OCI-LY7 (cell line): ENCODE measurements at regions not wholly inside any gene's neighbourhood (a gene's known extent, or its start where the extent isn't known, plus 50 kb on each side); places are given as distances from the start of the nearest gene placed in this dataset.
A peak's percentile ranks its signal among the peaks of the same experiment; 100 is the strongest.

ENCODE experiments used
- BruUV-seq: library from RNA; stranded (reverse); fragments of 400-500 nt; replicated peaks from 2 replicates; lab custom pipeline; 2021; lab: Mats Ljungman, UMichigan
- CTCF ChIA-PET: fragments of 300-600 bp; sonication (Branson Sonifier 250); formaldehyde crosslinking; loops from one replicate; lab custom pipeline; 2022; ENCODE audit warnings: antibody characterized with exemption; ENCODE audit not compliant: unreplicated experiment; lab: Charles Lee
- POLR2A ChIA-PET: fragments of 300-600 bp; sonication (Branson Sonifier 250); formaldehyde crosslinking; loops from one replicate; lab custom pipeline; 2022; ENCODE audit warnings: antibody characterized with exemption; lab: Charles Lee
- DNase-seq: peaks from one replicate; pipeline ENCODE4 v3.0.0-alpha.2; 2015; ENCODE audit warnings: low spot score
- H2AFZ ChIP-seq: fragments of 200-600 bp; sonication (generic), shearing (Covaris generic); 2 replicates; pipeline ENCODE4 v1.6.1; 2014; ENCODE audit warnings: mild to moderate bottlenecking, antibody characterized with exemption, low read length, moderate library complexity
- H3K27ac ChIP-seq: fragments of 200-600 bp; sonication (generic); 2 replicates; pipeline ENCODE4 v1.5.1; 2014; ENCODE audit warnings: mixed run types, low read depth, mild to moderate bottlenecking, moderate library complexity, low read length, inconsistent platforms; ENCODE audit not compliant: poor library complexity, severe bottlenecking
- H3K36me3 ChIP-seq: fragments of 200-600 bp; sonication (generic); 2 replicates; pipeline ENCODE4 v1.6.1; 2014; ENCODE audit warnings: mild to moderate bottlenecking, antibody characterized with exemption, low read length, moderate library complexity, mixed read lengths; ENCODE audit not compliant: insufficient read depth
- H3K4me1 ChIP-seq: fragments of 200-600 bp; sonication (generic); 2 replicates; pipeline ENCODE4 v1.5.1; 2014; ENCODE audit warnings: mild to moderate bottlenecking, low read length; ENCODE audit not compliant: insufficient read depth, poor library complexity, severe bottlenecking
- H3K4me2 ChIP-seq: fragments of 200-600 bp; sonication (generic); 2 replicates; pipeline ENCODE4 v1.6.1; 2014; ENCODE audit warnings: mild to moderate bottlenecking, low read length
- H3K4me3 ChIP-seq: fragments of 200-600 bp; sonication (generic); 2 replicates; pipeline ENCODE4 v1.5.1; 2014; ENCODE audit warnings: mild to moderate bottlenecking, low read depth, low read length; ENCODE audit not compliant: poor library complexity, severe bottlenecking
- H3K79me2 ChIP-seq: fragments of 200-600 bp; sonication (generic); 2 replicates; pipeline ENCODE4 v1.6.1; 2016; ENCODE audit warnings: low read depth, mild to moderate bottlenecking, low read length, moderate library complexity, mixed read lengths; ENCODE audit not compliant: insufficient read depth
- H3K9me2 ChIP-seq: fragments of 200-600 bp; sonication (generic); 2 replicates; pipeline ENCODE4 v1.6.1; 2016; ENCODE audit warnings: mild to moderate bottlenecking, low read length, mixed read lengths; ENCODE audit not compliant: insufficient read depth
- H3K9me3 ChIP-seq: fragments of 200-600 bp; sonication (generic); 2 replicates; pipeline ENCODE4 v1.6.1; 2014; ENCODE audit warnings: mild to moderate bottlenecking, mixed run types, low read length, mixed read lengths
- H4K20me1 ChIP-seq: fragments of 200-600 bp; sonication (generic); 2 replicates; pipeline ENCODE4 v1.6.1; 2014; ENCODE audit warnings: mild to moderate bottlenecking, antibody characterized with exemption, low read length, moderate library complexity, mixed read lengths; ENCODE audit not compliant: insufficient read depth
- CTCF ChIP-seq: fragments of 200-600 bp; sonication (generic); conservative IDR thresholded peaks from 2 replicates; pipeline ENCODE4 v1.5.1; 2014; ENCODE audit warnings: mild to moderate bottlenecking, antibody characterized with exemption, low read length, moderate library complexity, mixed read lengths
- EZH2phosphoT487 ChIP-seq: fragments of 200-600 bp; sonication (generic); IDR thresholded peaks from 2 replicates; pipeline ENCODE4 v1.6.1; 2018; ENCODE audit warnings: low read depth, borderline replicate concordance, mild to moderate bottlenecking, mixed run types, antibody characterized with exemption, low read length, moderate library complexity, mixed read lengths
- intact Hi-C: fragments of 100-400 bp; cut with micrococcal nuclease; formaldehyde crosslinking; loops from one replicate; pipeline ENCODE4 v1.10.0; 2022; ENCODE audit not compliant: unreplicated experiment

- CTCF ChIA-PET, result no interaction called here
- intact Hi-C loops, result loop anchor here (10.0 kb wide), 1 partner anchor 189 kb away; no protein-coding TSS in a partner anchor
These were observed 71.7 kb downstream of the TMCO5A start for GRCh38 chr15:38005953-38006808.

GRCh38 chr15:38010395-38010794 is 76.0 kb downstream of the TMCO5A start:
- CTCF ChIA-PET, result no interaction called here
- Histone ChIP-seq H3K9me3 (no peaks in the 10 kb centered on the region), H3K36me3 (no peaks in the 10 kb centered on the region), H3K4me3 (no peak overlapping the region), H3K27ac (no peak overlapping the region), H4K20me1 (no peaks in the 10 kb centered on the region), H3K79me2 (no peaks in the 10 kb centered on the region), H2AFZ (no peak overlapping the region), H3K9me2 (no peaks in the 10 kb centered on the region), H3K4me1 (no peaks in the 10 kb centered on the region), H3K4me2 (no peak overlapping the region)
- POLR2A ChIA-PET, result no interaction called here
- BruUV-seq, result no TSS peak
- DNase-seq, result no peak
- intact Hi-C loops, result no loop called here
- TF ChIP-seq EZH2phosphoT487 (no peak), CTCF (no peak)

More at GRCh38 chr15:38005953-38006808, 71.7 kb downstream of the TMCO5A start:
- Histone ChIP-seq H3K36me3 (no peaks in the 10 kb centered on the region), H3K4me2 (no peak overlapping the region), H3K9me2 (no peaks in the 10 kb centered on the region), H4K20me1 (no peaks in the 10 kb centered on the region), H3K4me1 (no peaks in the 10 kb centered on the region), H2AFZ (peak overlapping the region; percentile 49), H3K27ac (no peak overlapping the region), H3K4me3 (no peak overlapping the region), H3K9me3 (0 out of 2 replicates have a peak, but pooled peaks cover 7% of the 10 kb centered on the region), H3K79me2 (no peaks in the 10 kb centered on the region)
- TF ChIP-seq EZH2phosphoT487, result no peak
- no peak for TF ChIP-seq CTCF
- no TSS peak for BruUV-seq
- POLR2A ChIA-PET, result interaction anchor here (0.8 to 1.7 kb wide), 5 partner anchors 46 to 578 kb away, joined by 3 to 5 read pairs (median 3); no protein-coding TSS in a partner anchor
- no peak for DNase-seq

GRCh38 chr15:38012894-38013293 is 78.5 kb downstream of the TMCO5A start:
- intact Hi-C loops, result no loop called here
- BruUV-seq, result no TSS peak

More at GRCh38 chr15:38012894-38013293, 78.5 kb downstream of the TMCO5A start:
- no peaks in the 10 kb centered on the region for H3K4me1 ChIP-seq
- no peaks in the 10 kb centered on the region for H3K9me2 ChIP-seq
- CTCF ChIA-PET, result no interaction called here
- no peak overlapping the region for H3K4me2 ChIP-seq
- H3K36me3 ChIP-seq, result no peaks in the 10 kb centered on the region
- H2AFZ ChIP-seq, result no peak overlapping the region
- no peaks in the 10 kb centered on the region for H3K79me2 ChIP-seq
- no peak overlapping the region for H3K4me3 ChIP-seq
- no peak overlapping the region for H3K27ac ChIP-seq
- H3K9me3 ChIP-seq, result no peaks in the 10 kb centered on the region
- peak; percentile 5 for DNase-seq
- POLR2A ChIA-PET, result interaction anchor here (0.5 to 1.2 kb wide), 5 partner anchors 11 to 398 kb away, joined by 3 to 8 read pairs (median 3); no protein-coding TSS in a partner anchor
- TF ChIP-seq EZH2phosphoT487, result no peak
- TF ChIP-seq CTCF, result no peak
- no peaks in the 10 kb centered on the region for H4K20me1 ChIP-seq
